ENCODE measurements at regions not wholly inside any gene's neighbourhood (a gene's known extent, or its start where the extent isn't known, plus 50 kb on each side); places are given as distances from the start of the nearest gene placed in this dataset.
"Not testable (repeated sequence)": the region's sequence is repeated elsewhere in the genome, so short reads cannot be mapped to it uniquely, and the experiment has no call there.

- ChIA-PET CTCF (no interaction called here), POLR2A (no interaction called here)
- Mint-ChIP-seq H3K27me3 (no peaks in the 10 kb centered on the region), H3K4me3 (no peak overlapping the region), H3K27ac (no peak overlapping the region), H3K36me3 (ENCODE audit: low read depth) (no peaks in the 10 kb centered on the region), H3K4me1 (ENCODE audit: low read depth) (no peaks in the 10 kb centered on the region), H3K9me3 (no peaks in the 10 kb centered on the region)
- no peak for DNase-seq
- intact Hi-C loops (cut with micrococcal nuclease): no loop called here
- TF ChIP-seq CTCF (IDR thresholded peaks at IDR 0.05): no peak
- no peak for ATAC-seq
Observed at GRCh38 chr5:92051741-92052140, 668.6 kb upstream of the ARRDC3 start.

GRCh38 chr5:92050970-92051369 is 667.9 kb upstream of the ARRDC3 start:
- CTCF ChIA-PET: no interaction called here
- H3K4me1 Mint-ChIP-seq (ENCODE audit: low read depth): no peaks in the 10 kb centered on the region
- H3K4me3 Mint-ChIP-seq: no peak overlapping the region
- TF ChIP-seq CTCF (IDR thresholded peaks at IDR 0.05): no peak
- ATAC-seq (no peak), DNase-seq (no peak)
- POLR2A ChIA-PET: no interaction called here
- H3K27ac Mint-ChIP-seq: no peak overlapping the region
- no peaks in the 10 kb centered on the region for H3K36me3 Mint-ChIP-seq (ENCODE audit: low read depth)
- H3K9me3 Mint-ChIP-seq: no peaks in the 10 kb centered on the region
- no peaks in the 10 kb centered on the region for H3K27me3 Mint-ChIP-seq
- intact Hi-C loops (cut with micrococcal nuclease): no loop called here

GRCh38 chr5:92041911-92042660 is 659.0 kb upstream of the ARRDC3 start:
- intact Hi-C loops (cut with micrococcal nuclease): no loop called here
- no peak for TF ChIP-seq CTCF (IDR thresholded peaks at IDR 0.05)
- Mint-ChIP-seq H3K9me3 (no peaks in the 10 kb centered on the region), H3K27ac (no peak overlapping the region), H3K4me1 (ENCODE audit: low read depth) (no peaks in the 10 kb centered on the region), H3K36me3 (ENCODE audit: low read depth) (no peaks in the 10 kb centered on the region), H3K4me3 (no peak overlapping the region), H3K27me3 (no peaks in the 10 kb centered on the region)
- POLR2A ChIA-PET: no interaction called here
- CTCF ChIA-PET: no interaction called here
- ATAC-seq: no peak
- DNase-seq: no peak

- Mint-ChIP-seq H3K4me1 (ENCODE audit: low read depth) (no peaks in the 10 kb centered on the region), H3K36me3 (ENCODE audit: low read depth) (no peaks in the 10 kb centered on the region)
- TF ChIP-seq CTCF (IDR thresholded peaks at IDR 0.05): no peak
Observed at GRCh38 chr5:92041206-92041605, 658.1 kb upstream of the ARRDC3 start.

GRCh38 chr5:92029792-92030191 is 646.7 kb upstream of the ARRDC3 start:
- ATAC-seq; H3K27ac Mint-ChIP-seq; POLR2A ChIA-PET; DNase-seq; H3K4me3 Mint-ChIP-seq; CTCF ChIA-PET; H3K4me1 Mint-ChIP-seq (ENCODE audit: low read depth); intact Hi-C loops (cut with micrococcal nuclease); H3K36me3 Mint-ChIP-seq (ENCODE audit: low read depth); H3K27me3 Mint-ChIP-seq; H3K9me3 Mint-ChIP-seq: not testable (repeated sequence)

More at GRCh38 chr5:92041206-92041605, 658.1 kb upstream of the ARRDC3 start:
- no peak overlapping the region for H3K27ac Mint-ChIP-seq
- POLR2A ChIA-PET: no interaction called here
- CTCF ChIA-PET: no interaction called here
- no peak for ATAC-seq
- H3K9me3 Mint-ChIP-seq: no peaks in the 10 kb centered on the region
- intact Hi-C loops (cut with micrococcal nuclease): no loop called here
- no peak for DNase-seq
- H3K27me3 Mint-ChIP-seq: no peaks in the 10 kb centered on the region
- no peak overlapping the region for H3K4me3 Mint-ChIP-seq

All from activated CD8-positive, alpha-beta T cell treated with anti-CD3 and anti-CD28 coated beads for 36 hours (primary cell).